ENCODE measurements at regions not wholly inside any gene's neighbourhood (a gene's known extent, or its start where the extent isn't known, plus 50 kb on each side); places are given as distances from the start of the nearest gene placed in this dataset.

DNA sequence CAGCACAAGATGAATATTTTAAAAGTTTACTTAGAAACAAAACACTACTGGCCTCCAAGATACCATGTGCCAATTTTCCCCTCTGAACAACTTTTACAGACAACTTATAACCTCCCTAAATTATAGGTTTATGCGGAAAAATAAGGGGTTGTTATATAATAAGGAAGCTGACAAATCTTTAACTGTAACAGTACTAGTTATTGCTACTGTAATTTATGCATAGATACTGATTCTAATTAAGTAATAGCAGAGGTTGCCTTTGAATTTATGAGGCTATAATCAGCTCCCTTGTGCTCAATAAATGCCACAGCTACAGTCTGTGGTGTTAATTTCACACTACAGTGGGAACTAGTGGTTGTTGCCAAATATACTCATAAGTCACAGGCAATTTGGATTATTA lies 291.3 kb upstream of the PCSK5 start:
- TF ChIP-seq ZBTB7A (IDR thresholded peaks at IDR 0.05; ENCODE audit: low read depth) (no peak), TCF12 (IDR thresholded peaks at IDR 0.05; ENCODE audit: low read depth) (no peak), YY1 (IDR thresholded peaks at IDR 0.05; ENCODE audit: low read depth) (no peak), EGR1 (IDR thresholded peaks at IDR 0.05) (no peak), FOXM1 (IDR thresholded peaks at IDR 0.05; ENCODE audit: borderline replicate concordance, low read depth) (no peak), TEAD4 (IDR thresholded peaks at IDR 0.05) (no peak), TAF1 (IDR thresholded peaks at IDR 0.05; ENCODE audit: low read depth) (no peak), NFIC (IDR thresholded peaks at IDR 0.05) (no peak)
- TF ChIP-seq, protein P1, sequence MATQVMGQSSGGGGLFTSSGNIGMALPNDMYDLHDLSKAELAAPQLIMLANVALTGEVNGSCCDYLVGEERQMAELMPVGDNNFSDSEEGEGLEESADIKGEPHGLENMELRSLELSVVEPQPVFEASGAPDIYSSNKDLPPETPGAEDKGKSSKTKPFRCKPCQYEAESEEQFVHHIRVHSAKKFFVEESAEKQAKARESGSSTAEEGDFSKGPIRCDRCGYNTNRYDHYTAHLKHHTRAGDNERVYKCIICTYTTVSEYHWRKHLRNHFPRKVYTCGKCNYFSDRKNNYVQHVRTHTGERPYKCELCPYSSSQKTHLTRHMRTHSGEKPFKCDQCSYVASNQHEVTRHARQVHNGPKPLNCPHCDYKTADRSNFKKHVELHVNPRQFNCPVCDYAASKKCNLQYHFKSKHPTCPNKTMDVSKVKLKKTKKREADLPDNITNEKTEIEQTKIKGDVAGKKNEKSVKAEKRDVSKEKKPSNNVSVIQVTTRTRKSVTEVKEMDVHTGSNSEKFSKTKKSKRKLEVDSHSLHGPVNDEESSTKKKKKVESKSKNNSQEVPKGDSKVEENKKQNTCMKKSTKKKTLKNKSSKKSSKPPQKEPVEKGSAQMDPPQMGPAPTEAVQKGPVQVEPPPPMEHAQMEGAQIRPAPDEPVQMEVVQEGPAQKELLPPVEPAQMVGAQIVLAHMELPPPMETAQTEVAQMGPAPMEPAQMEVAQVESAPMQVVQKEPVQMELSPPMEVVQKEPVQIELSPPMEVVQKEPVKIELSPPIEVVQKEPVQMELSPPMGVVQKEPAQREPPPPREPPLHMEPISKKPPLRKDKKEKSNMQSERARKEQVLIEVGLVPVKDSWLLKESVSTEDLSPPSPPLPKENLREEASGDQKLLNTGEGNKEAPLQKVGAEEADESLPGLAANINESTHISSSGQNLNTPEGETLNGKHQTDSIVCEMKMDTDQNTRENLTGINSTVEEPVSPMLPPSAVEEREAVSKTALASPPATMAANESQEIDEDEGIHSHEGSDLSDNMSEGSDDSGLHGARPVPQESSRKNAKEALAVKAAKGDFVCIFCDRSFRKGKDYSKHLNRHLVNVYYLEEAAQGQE (IDR thresholded peaks at IDR 0.05; ENCODE audit: low read depth), result no peak
- TF ChIP-seq, protein P2, sequence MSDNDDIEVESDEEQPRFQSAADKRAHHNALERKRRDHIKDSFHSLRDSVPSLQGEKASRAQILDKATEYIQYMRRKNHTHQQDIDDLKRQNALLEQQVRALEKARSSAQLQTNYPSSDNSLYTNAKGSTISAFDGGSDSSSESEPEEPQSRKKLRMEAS (IDR thresholded peaks at IDR 0.05), result no peak

Data from Ishikawa (cell line).